K562 (cell line): ENCODE measurements at regions not wholly inside any gene's neighbourhood (a gene's known extent, or its start where the extent isn't known, plus 50 kb on each side); places are given as distances from the start of the nearest gene placed in this dataset.

Experiments used
- EP400 ChIP-seq: fragments of 450-650 bp; IDR thresholded peaks from 2 replicates; pipeline ENCODE4 v1.6.1; 2017; ENCODE audit warnings: antibody characterized with exemption, mild to moderate bottlenecking, moderate library complexity
- FOXJ3 ChIP-seq: sonication (generic); formaldehyde crosslinking; IDR thresholded peaks from 2 replicates; pipeline ENCODE4 v1.4.0; 2020; ENCODE audit warnings: mild to moderate bottlenecking, missing genetic modification reagents
- GABPA ChIP-seq: fragments of 200-800 bp; sonication (Bioruptor generic); conservative IDR thresholded peaks from 2 replicates; pipeline ENCODE4 v1.6.1; 2016; ENCODE audit warnings: low read depth, missing genetic modification characterization, missing compliant biosample characterization
- HDAC3 ChIP-seq: fragments of 450-650 bp; IDR thresholded peaks from 2 replicates; pipeline ENCODE4 v1.6.1; 2018; ENCODE audit warnings: borderline replicate concordance, mild to moderate bottlenecking, moderate library complexity; ENCODE audit not compliant: partially characterized antibody
- KAT8 ChIP-seq: fragments of 450-650 bp; IDR thresholded peaks from 2 replicates; pipeline ENCODE4 v1.6.1; 2016; ENCODE audit warnings: low read depth, mild to moderate bottlenecking
- MAFK ChIP-seq: IDR thresholded peaks from 2 replicates; pipeline ENCODE4 v1.6.1; 2011; ENCODE audit warnings: low read length, improper control_type of control experiment
- MEIS2 ChIP-seq: fragments of 450-650 bp; IDR thresholded peaks from 2 replicates; pipeline ENCODE4 v1.6.1; 2014; ENCODE audit warnings: mild to moderate bottlenecking; ENCODE audit not compliant: partially characterized antibody
- NCOA2 ChIP-seq, 2 experiments: fragments of 450-650 bp; IDR thresholded peaks; 2 replicates each; pipeline ENCODE4 v1.6.1; 2018; ENCODE audit warnings: mild to moderate bottlenecking in 2 of 2, moderate library complexity in 1 of 2; ENCODE audit not compliant: partially characterized antibody in 2 of 2
- NR2F6 ChIP-seq: fragments of 450-650 bp; formaldehyde crosslinking; IDR thresholded peaks from 2 replicates; pipeline ENCODE4 v1.4.0; 2020; ENCODE audit warnings: mild to moderate bottlenecking
- PHTF2 ChIP-seq: fragments of 250-450 bp; sonication (Bioruptor Pico); IDR thresholded peaks from 2 replicates; pipeline ENCODE4 v1.5.0; 2021; ENCODE audit warnings: mild to moderate bottlenecking
- POLR2G ChIP-seq: fragments of 200-400 bp; formaldehyde crosslinking; IDR thresholded peaks from 2 replicates; pipeline ENCODE4 v1.6.1; 2017; ENCODE audit warnings: low read depth, mild to moderate bottlenecking, antibody characterized with exemption, low read length, moderate library complexity
- SRSF9 ChIP-seq: fragments of 200-400 bp; formaldehyde crosslinking; IDR thresholded peaks from 2 replicates; pipeline ENCODE4 v1.6.1; 2017; ENCODE audit warnings: low read depth, low read length, borderline replicate concordance
- XRCC5 ChIP-seq: fragments of 200-400 bp; formaldehyde crosslinking; IDR thresholded peaks from 2 replicates; pipeline ENCODE4 v1.6.1; 2017; ENCODE audit warnings: low read depth, mild to moderate bottlenecking, low read length
- ZBTB1 ChIP-seq: sonication (generic); formaldehyde crosslinking; IDR thresholded peaks from 2 replicates; pipeline ENCODE4 v1.8.1; 2023; ENCODE audit warnings: missing genetic modification reagents, low read depth, mild to moderate bottlenecking, borderline replicate concordance
- ZNF507 ChIP-seq: conservative IDR thresholded peaks from 2 replicates; pipeline ENCODE4 v1.6.1; 2017; ENCODE audit warnings: missing genetic modification characterization, missing compliant biosample characterization
- ZNF584 ChIP-seq: fragments of 200-800 bp; sonication (Bioruptor generic); IDR thresholded peaks from 2 replicates; pipeline ENCODE4 v1.6.1; 2016; ENCODE audit warnings: low read depth, mild to moderate bottlenecking, missing genetic modification characterization, missing compliant biosample characterization
- TF ChIP-seq, protein P1 (sequence below): fragments of 450-650 bp; formaldehyde crosslinking; IDR thresholded peaks from 2 replicates; pipeline ENCODE4 v1.4.0; 2020; ENCODE audit warnings: mild to moderate bottlenecking, mixed read lengths
- TF ChIP-seq, protein P2 (sequence below): fragments of 450-650 bp; formaldehyde crosslinking; conservative IDR thresholded peaks from 2 replicates; pipeline ENCODE4 v1.4.0; 2022; ENCODE audit warnings: mild to moderate bottlenecking, missing genetic modification characterization
- TF ChIP-seq, protein P3 (sequence below): fragments of 250-450 bp; sonication (Bioruptor Pico); IDR thresholded peaks from 2 replicates; pipeline ENCODE4 v1.9.0; 2021; ENCODE audit warnings: mild to moderate bottlenecking
- TF ChIP-seq, protein P4 (sequence below): sonication (generic); formaldehyde crosslinking; IDR thresholded peaks from 2 replicates; pipeline ENCODE4 v1.8.0; 2022; ENCODE audit warnings: mild to moderate bottlenecking, missing genetic modification reagents

DNA sequence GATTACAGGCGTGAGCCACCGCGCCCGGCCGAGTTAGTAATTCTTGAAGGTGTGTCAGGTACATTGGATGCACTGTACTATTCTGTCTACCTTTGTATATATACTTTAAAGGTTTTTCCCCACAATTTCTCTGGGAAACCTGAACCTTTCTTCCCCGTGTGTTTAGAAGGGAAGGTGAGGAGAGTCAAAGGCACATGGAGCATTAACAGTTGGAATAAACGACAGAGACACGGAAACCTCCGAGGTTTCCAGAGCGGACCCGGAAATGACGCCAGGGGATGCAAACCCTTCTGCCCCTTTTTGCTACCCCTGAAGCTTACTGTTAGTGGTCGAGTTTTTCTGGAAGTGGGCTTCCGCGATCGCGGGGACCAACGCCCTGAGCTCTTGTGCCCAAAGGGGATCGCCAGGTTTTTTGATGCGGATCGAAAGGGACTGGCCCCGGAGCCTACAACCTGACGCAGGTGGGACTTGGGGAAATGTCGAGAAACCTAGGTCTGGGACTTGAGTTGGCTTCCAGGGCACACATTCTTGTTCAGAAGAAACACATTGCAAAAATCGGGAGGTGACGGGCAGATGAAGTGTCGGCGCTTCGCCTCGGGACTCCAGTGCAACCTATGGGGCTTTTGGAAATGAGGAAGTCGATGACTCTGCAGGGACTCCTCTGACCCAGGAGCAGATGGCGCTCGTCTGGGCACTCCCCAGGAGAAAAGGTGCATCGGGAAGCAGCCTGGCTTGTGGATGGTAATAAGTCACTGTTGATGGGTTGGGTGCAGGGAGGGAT, 218.2 kb downstream of the OR2B2 start (continued):
- TF ChIP-seq, protein P1, sequence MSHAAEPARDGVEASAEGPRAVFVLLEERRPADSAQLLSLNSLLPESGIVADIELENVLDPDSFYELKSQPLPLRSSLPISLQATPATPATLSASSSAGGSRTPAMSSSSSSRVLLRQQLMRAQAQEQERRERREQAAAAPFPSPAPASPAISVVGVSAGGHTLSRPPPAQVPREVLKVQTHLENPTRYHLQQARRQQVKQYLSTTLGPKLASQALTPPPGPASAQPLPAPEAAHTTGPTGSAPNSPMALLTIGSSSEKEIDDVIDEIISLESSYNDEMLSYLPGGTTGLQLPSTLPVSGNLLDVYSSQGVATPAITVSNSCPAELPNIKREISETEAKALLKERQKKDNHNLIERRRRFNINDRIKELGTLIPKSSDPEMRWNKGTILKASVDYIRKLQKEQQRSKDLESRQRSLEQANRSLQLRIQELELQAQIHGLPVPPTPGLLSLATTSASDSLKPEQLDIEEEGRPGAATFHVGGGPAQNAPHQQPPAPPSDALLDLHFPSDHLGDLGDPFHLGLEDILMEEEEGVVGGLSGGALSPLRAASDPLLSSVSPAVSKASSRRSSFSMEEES, result no peak
- TF ChIP-seq GABPA (tag) (peak; percentile 93), PHTF2 (CRISPR knock-in tag) (no peak), KAT8 (no peak), NR2F6 (CRISPR knock-in tag) (no peak), HDAC3 (peak; percentile 49), FOXJ3 (CRISPR knock-in tag) (no peak), MEIS2 (peak; percentile 54), MAFK (peak; percentile 57; the same call in 1 of the 2 replicates), XRCC5 (no peak), ZNF584 (no peak), SRSF9 (no peak), ZNF507 (no peak), ZBTB1 (CRISPR knock-in tag) (0 out of 2 replicates have a peak, but pooled peaks have one; percentile 46), EP400 (peak; percentile 92), NCOA2 (IDR thresholded peaks at IDR 0.05; ENCODE audit: partially characterized antibody in 2 of 2) (no peak), POLR2G (peak; percentile 77)
- TF ChIP-seq, protein P2, sequence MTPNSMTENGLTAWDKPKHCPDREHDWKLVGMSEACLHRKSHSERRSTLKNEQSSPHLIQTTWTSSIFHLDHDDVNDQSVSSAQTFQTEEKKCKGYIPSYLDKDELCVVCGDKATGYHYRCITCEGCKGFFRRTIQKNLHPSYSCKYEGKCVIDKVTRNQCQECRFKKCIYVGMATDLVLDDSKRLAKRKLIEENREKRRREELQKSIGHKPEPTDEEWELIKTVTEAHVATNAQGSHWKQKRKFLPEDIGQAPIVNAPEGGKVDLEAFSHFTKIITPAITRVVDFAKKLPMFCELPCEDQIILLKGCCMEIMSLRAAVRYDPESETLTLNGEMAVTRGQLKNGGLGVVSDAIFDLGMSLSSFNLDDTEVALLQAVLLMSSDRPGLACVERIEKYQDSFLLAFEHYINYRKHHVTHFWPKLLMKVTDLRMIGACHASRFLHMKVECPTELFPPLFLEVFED (CRISPR knock-in tag), result no peak
- TF ChIP-seq, protein P3, sequence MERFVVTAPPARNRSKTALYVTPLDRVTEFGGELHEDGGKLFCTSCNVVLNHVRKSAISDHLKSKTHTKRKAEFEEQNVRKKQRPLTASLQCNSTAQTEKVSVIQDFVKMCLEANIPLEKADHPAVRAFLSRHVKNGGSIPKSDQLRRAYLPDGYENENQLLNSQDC (CRISPR knock-in tag), result 0 out of 2 replicates have a peak, but pooled peaks have one; percentile 38
- TF ChIP-seq, protein P4, sequence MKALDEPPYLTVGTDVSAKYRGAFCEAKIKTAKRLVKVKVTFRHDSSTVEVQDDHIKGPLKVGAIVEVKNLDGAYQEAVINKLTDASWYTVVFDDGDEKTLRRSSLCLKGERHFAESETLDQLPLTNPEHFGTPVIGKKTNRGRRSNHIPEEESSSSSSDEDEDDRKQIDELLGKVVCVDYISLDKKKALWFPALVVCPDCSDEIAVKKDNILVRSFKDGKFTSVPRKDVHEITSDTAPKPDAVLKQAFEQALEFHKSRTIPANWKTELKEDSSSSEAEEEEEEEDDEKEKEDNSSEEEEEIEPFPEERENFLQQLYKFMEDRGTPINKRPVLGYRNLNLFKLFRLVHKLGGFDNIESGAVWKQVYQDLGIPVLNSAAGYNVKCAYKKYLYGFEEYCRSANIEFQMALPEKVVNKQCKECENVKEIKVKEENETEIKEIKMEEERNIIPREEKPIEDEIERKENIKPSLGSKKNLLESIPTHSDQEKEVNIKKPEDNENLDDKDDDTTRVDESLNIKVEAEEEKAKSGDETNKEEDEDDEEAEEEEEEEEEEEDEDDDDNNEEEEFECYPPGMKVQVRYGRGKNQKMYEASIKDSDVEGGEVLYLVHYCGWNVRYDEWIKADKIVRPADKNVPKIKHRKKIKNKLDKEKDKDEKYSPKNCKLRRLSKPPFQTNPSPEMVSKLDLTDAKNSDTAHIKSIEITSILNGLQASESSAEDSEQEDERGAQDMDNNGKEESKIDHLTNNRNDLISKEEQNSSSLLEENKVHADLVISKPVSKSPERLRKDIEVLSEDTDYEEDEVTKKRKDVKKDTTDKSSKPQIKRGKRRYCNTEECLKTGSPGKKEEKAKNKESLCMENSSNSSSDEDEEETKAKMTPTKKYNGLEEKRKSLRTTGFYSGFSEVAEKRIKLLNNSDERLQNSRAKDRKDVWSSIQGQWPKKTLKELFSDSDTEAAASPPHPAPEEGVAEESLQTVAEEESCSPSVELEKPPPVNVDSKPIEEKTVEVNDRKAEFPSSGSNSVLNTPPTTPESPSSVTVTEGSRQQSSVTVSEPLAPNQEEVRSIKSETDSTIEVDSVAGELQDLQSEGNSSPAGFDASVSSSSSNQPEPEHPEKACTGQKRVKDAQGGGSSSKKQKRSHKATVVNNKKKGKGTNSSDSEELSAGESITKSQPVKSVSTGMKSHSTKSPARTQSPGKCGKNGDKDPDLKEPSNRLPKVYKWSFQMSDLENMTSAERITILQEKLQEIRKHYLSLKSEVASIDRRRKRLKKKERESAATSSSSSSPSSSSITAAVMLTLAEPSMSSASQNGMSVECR, result peak; percentile 22; the same call in 1 of the 2 replicates
